Thyroid gland (tissue), 4 donors: ENCODE measurements at regions not wholly inside any gene's neighbourhood (a gene's known extent, or its start where the extent isn't known, plus 50 kb on each side); places are given as distances from the start of the nearest gene placed in this dataset.

Experiments used
- DNase-seq, 2 donors: peaks; one replicate each; pipeline ENCODE4 v3.0.0-alpha.2; 2019
- H3K27ac ChIP-seq, 3 donors: fragments of 200-600 bp; sonication (generic); 1 replicate in 2 of 3; 2 replicates in 1 of 3; pipeline ENCODE4 v1.5.1; 2016 to 2019; ENCODE audit warnings: mild to moderate bottlenecking in 1 of 3, moderate library complexity in 1 of 3
- H3K27me3 ChIP-seq: fragments of 200-600 bp; sonication (generic); one replicate; pipeline ENCODE4 v1.5.1; 2019
- H3K36me3 ChIP-seq, 2 donors: fragments of 200-600 bp; sonication (generic); one replicate each; pipeline ENCODE4 v1.5.1; 2016 to 2019
- H3K4me1 ChIP-seq, 2 donors: fragments of 200-600 bp; sonication (generic); one replicate each; pipeline ENCODE4 v1.5.1; 2017 to 2019
- H3K4me3 ChIP-seq, 3 donors: fragments of 200-600 bp; sonication (generic); replicated peaks in 1 of 3; 1 replicate in 2 of 3; 2 replicates in 1 of 3; pipeline ENCODE4 v1.5.1; 2016; ENCODE audit warnings: mild to moderate bottlenecking in 1 of 3
- H3K9me3 ChIP-seq: fragments of 200-600 bp; sonication (generic); one replicate; pipeline ENCODE4 v1.5.1; 2017
- CTCF ChIP-seq, 6 experiments: fragments of 200-600 bp in 3 of 6; fragments of 450-650 bp in 3 of 6; sonication (generic) in 3 of 6; IDR thresholded peaks; one replicate each; pipeline ENCODE4 v1.5.1; 2016 to 2019; ENCODE audit warnings: antibody characterized with exemption in 6 of 6, mild to moderate bottlenecking in 2 of 6, inconsistent platforms in 1 of 6, moderate library complexity in 1 of 6
- POLR2A ChIP-seq, 2 donors: fragments of 450-650 bp; IDR thresholded peaks; one replicate each; pipeline ENCODE4 v1.6.1; 2017; ENCODE audit warnings: antibody characterized with exemption in 2 of 2, mild to moderate bottlenecking in 2 of 2, moderate library complexity in 1 of 2
- WGBS, 2 donors: methylation state at CpG; one replicate each; pipeline ENCODE4 v1.1.5; 2017; 5-methylcytosine and 5-hydroxymethylcytosine counted together
- intact Hi-C: fragments of 100-400 bp; cut with DNase I; formaldehyde crosslinking; loops from one replicate; pipeline ENCODE4 v1.15.1; 2023

- Histone ChIP-seq H3K4me3 (no peak overlapping the region), H3K4me1 (no peaks in the 10 kb centered on the region), H3K27ac (no peak overlapping the region), H3K27me3 (no peaks in the 10 kb centered on the region), H3K9me3 (no peaks in the 10 kb centered on the region), H3K36me3 (no peaks in the 10 kb centered on the region)
- whole genome bisulfite sequencing, 2 donors = 79 to 91% methylated on average over 2 of the region's 2 CpGs
- DNase-seq = no peak
- intact Hi-C loops = no loop called here
- no peak for TF ChIP-seq CTCF (IDR thresholded peaks at IDR 0.05)
- no peak for TF ChIP-seq POLR2A (IDR thresholded peaks at IDR 0.05)
Measured at GRCh38 chrX:22629105-22629725, 356.5 kb downstream of the CBLL2 start.

DNA sequence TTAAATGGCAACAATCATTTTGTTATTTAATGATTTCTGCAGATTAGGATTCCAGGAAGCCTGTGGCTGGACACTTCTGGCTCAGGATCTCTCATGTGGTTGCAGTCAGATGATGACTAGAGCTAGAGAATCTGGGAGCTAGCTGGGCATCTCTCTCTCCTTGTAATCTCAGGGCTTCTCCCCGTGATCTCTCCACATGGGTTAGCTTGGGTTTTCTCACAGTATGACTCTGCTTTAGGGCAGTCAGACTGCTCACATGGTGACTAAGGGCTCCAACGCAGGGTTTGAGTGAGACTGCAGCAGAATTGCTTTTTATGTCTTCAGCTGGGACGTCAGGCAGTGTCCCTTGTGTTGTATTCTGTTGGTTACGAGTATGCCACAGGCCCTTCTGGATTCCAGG is 361.4 kb downstream of the CBLL2 start:
- WGBS, 2 donors = 85 to 87% methylated on average over 4 of the region's 4 CpGs
- no peaks in the 10 kb centered on the region for H3K36me3 ChIP-seq
- H3K27me3 ChIP-seq = no peaks in the 10 kb centered on the region
- no peak overlapping the region for H3K27ac ChIP-seq
- no peaks in the 10 kb centered on the region for H3K9me3 ChIP-seq
- no peaks in the 10 kb centered on the region for H3K4me1 ChIP-seq
- DNase-seq = no peak
- intact Hi-C loops = no loop called here
- TF ChIP-seq CTCF (IDR thresholded peaks at IDR 0.05) = no peak
- TF ChIP-seq POLR2A (IDR thresholded peaks at IDR 0.05) = no peak
- H3K4me3 ChIP-seq = no peak overlapping the region

- Histone ChIP-seq H3K4me1 (no peaks in the 10 kb centered on the region), H3K4me3 (no peak overlapping the region), H3K9me3 (no peaks in the 10 kb centered on the region), H3K27ac (no peak overlapping the region), H3K27me3 (no peaks in the 10 kb centered on the region), H3K36me3 (no peaks in the 10 kb centered on the region)
- intact Hi-C loops = no loop called here
- no peak for DNase-seq
- 77 to 80% methylated on average over 1 of the region's 1 CpG for WGBS, 2 donors
- no peak for TF ChIP-seq POLR2A (IDR thresholded peaks at IDR 0.05)
- no peak for TF ChIP-seq CTCF (IDR thresholded peaks at IDR 0.05)
Measured at GRCh38 chrX:22634751-22635150, 362.0 kb downstream of the CBLL2 start.

- H3K4me1 ChIP-seq = no peaks in the 10 kb centered on the region
- H3K27ac ChIP-seq = no peak overlapping the region
- no peak for DNase-seq
- no peaks in the 10 kb centered on the region for H3K27me3 ChIP-seq
- H3K36me3 ChIP-seq = no peaks in the 10 kb centered on the region
- WGBS, 2 donors = 76 to 90% methylated on average over 6 of the region's 6 CpGs
- no peak overlapping the region for H3K4me3 ChIP-seq
- no peaks in the 10 kb centered on the region for H3K9me3 ChIP-seq
- intact Hi-C loops = no loop called here
- no peak for TF ChIP-seq CTCF (IDR thresholded peaks at IDR 0.05)
- TF ChIP-seq POLR2A (IDR thresholded peaks at IDR 0.05) = no peak
Measured at GRCh38 chrX:22648281-22648680, 351.5 kb upstream of the DDX53 start.

- no peak for TF ChIP-seq POLR2A (IDR thresholded peaks at IDR 0.05)
- TF ChIP-seq CTCF (IDR thresholded peaks at IDR 0.05) = no peak
- Histone ChIP-seq H3K9me3 (no peaks in the 10 kb centered on the region), H3K4me3 (no peak overlapping the region), H3K4me1 (no peaks in the 10 kb centered on the region), H3K27ac (no peak overlapping the region), H3K27me3 (no peaks in the 10 kb centered on the region), H3K36me3 (no peaks in the 10 kb centered on the region)
- intact Hi-C loops = no loop called here
- WGBS, 2 donors = 83 to 96% methylated on average over 5 of the region's 5 CpGs
- peak in 1 of 2 donors; percentile 2 for DNase-seq
Measured at GRCh38 chrX:22650691-22651090, 349.1 kb upstream of the DDX53 start.
